SK-N-SH (cell line): ENCODE measurements at regions not wholly inside any gene's neighbourhood (a gene's known extent, or its start where the extent isn't known, plus 50 kb on each side); places are given as distances from the start of the nearest gene placed in this dataset.
A peak's percentile ranks its signal among the peaks of the same experiment; 100 is the strongest.

ENCODE experiments used
- CTCF ChIA-PET: fragments of 300-600, 350-600 bp; formaldehyde crosslinking; extraction: SDS; loops from one replicate; lab custom pipeline; 2021; lab: Yijun Ruan, JAX
- POLR2A ChIA-PET: fragments of 350-600 bp; sonication (Branson Sonifier 250); formaldehyde crosslinking; extraction: SDS; loops from one replicate; lab custom pipeline; 2020; ENCODE audit warnings: antibody characterized with exemption, inconsistent platforms; lab: Yijun Ruan, JAX
- DNase-seq: peaks from one replicate; pipeline ENCODE4 v3.0.0; 2012
- H2AFZ ChIP-seq: fragments of 200-600 bp; sonication (generic); 2 replicates; pipeline ENCODE4 v1.8.1; 2016; ENCODE audit warnings: antibody characterized with exemption, mild to moderate bottlenecking, low read depth
- H3F3A ChIP-seq: fragments of 200-600 bp; sonication (generic); replicated peaks from 2 replicates; pipeline ENCODE3; 2016; ENCODE audit warnings: antibody characterized with exemption, mild to moderate bottlenecking; ENCODE audit not compliant: insufficient read depth
- H3K27ac ChIP-seq, 2 experiments: fragments of 200-500 bp in 1 of 2; fragments of 200-600 bp in 1 of 2; sonication (Bioruptor generic) in 1 of 2; sonication (generic), shearing (Covaris generic) in 1 of 2; 2 replicates each; pipeline versions ENCODE4 v1.5.1 to v1.6.1; 2014 to 2016; ENCODE audit warnings: low read depth in 2 of 2, inconsistent platforms in 1 of 2, low read length in 1 of 2, mild to moderate bottlenecking in 1 of 2, mixed read lengths in 1 of 2
- H3K27me3 ChIP-seq: fragments of 200-600 bp; sonication (generic), shearing (Covaris generic); 2 replicates; pipeline ENCODE4 v1.6.1; 2016; ENCODE audit warnings: mixed run types; ENCODE audit not compliant: insufficient read depth
- H3K36me3 ChIP-seq, 2 experiments: fragments of 200-500 bp in 1 of 2; fragments of 200-600 bp in 1 of 2; sonication (Bioruptor generic) in 1 of 2; sonication (generic) in 1 of 2; replicated peaks in 1 of 2; 2 replicates each; pipeline versions ENCODE3 to v1.5.1; 2014 to 2016; ENCODE audit warnings: low read length in 1 of 2, mild to moderate bottlenecking in 1 of 2; ENCODE audit not compliant: insufficient read depth in 2 of 2, control insufficient read depth in 1 of 2
- H3K4me1 ChIP-seq, 2 experiments: fragments of 200-500 bp in 1 of 2; fragments of 200-600 bp in 1 of 2; sonication (Bioruptor generic) in 1 of 2; sonication (generic), shearing (Covaris generic) in 1 of 2; 2 replicates each; pipeline versions ENCODE4 v1.5.1 to v1.6.1; 2014 to 2016; ENCODE audit warnings: low read depth in 1 of 2, low read length in 1 of 2, mixed run types in 1 of 2; ENCODE audit not compliant: insufficient read depth in 2 of 2, control insufficient read depth in 1 of 2
- H3K4me2 ChIP-seq: fragments of 200-600 bp; sonication (generic), shearing (Covaris generic); 2 replicates; pipeline ENCODE4 v1.6.1; 2017; ENCODE audit warnings: mixed run types
- H3K4me3 ChIP-seq, 2 experiments: fragments of 200-500 bp in 1 of 2; fragments of 200-600 bp in 1 of 2; sonication (Bioruptor generic) in 1 of 2; sonication (generic), shearing (Covaris generic) in 1 of 2; 2 replicates each; pipeline versions ENCODE4 v1.5.1 to v1.8.1; 2014 to 2016; ENCODE audit warnings: low read depth in 2 of 2, inconsistent platforms in 1 of 2, low read length in 1 of 2, mild to moderate bottlenecking in 1 of 2, mixed read lengths in 1 of 2, moderate library complexity in 1 of 2
- H3K79me2 ChIP-seq: fragments of 200-600 bp; sonication (generic); 2 replicates; pipeline ENCODE4 v1.8.1; 2017; ENCODE audit warnings: mild to moderate bottlenecking; ENCODE audit not compliant: insufficient read depth
- H3K9ac ChIP-seq: fragments of 200-600 bp; sonication (generic); 2 replicates; pipeline ENCODE4 v1.6.1; 2017; ENCODE audit warnings: mixed run types
- H3K9me2 ChIP-seq: fragments of 200-600 bp; sonication (generic); 2 replicates; pipeline ENCODE4 v1.6.1; 2017; ENCODE audit warnings: mixed run types
- H3K9me3 ChIP-seq: fragments of 200-600 bp; sonication (generic); 2 replicates; pipeline ENCODE4 v1.6.1; 2017; ENCODE audit warnings: mixed run types, mild to moderate bottlenecking, moderate library complexity
- H4K20me1 ChIP-seq: fragments of 200-600 bp; sonication (generic); 2 replicates; pipeline ENCODE4 v1.6.1; 2017; ENCODE audit warnings: mild to moderate bottlenecking, mixed run types; ENCODE audit not compliant: insufficient read depth
- CHD2 ChIP-seq: fragments of 150-350 bp; IDR thresholded peaks from 2 replicates; pipeline ENCODE4 v1.6.1; 2018; ENCODE audit warnings: low read length; ENCODE audit not compliant: partially characterized antibody
- ELF1 ChIP-seq: IDR thresholded peaks from 2 replicates; pipeline ENCODE4 v1.4.0; 2012
- EP300 ChIP-seq, 2 experiments: IDR thresholded peaks; 2 replicates each; pipeline versions ENCODE4 v1.4.0 to v1.6.1; 2012; ENCODE audit warnings: borderline replicate concordance in 1 of 2, low read depth in 1 of 2, low read length in 1 of 2
- EZH2phosphoT487 ChIP-seq: fragments of 200-600 bp; sonication (generic); IDR thresholded peaks from 2 replicates; pipeline ENCODE4 v1.6.1; 2017; ENCODE audit warnings: low read depth, mixed run types, mild to moderate bottlenecking, antibody characterized with exemption, moderate library complexity, borderline replicate concordance
- FOSL2 ChIP-seq: IDR thresholded peaks from 2 replicates; pipeline ENCODE4 v1.4.0; 2012; ENCODE audit warnings: low read depth, mild to moderate bottlenecking, moderate library complexity, borderline replicate concordance
- FOXM1 ChIP-seq: IDR thresholded peaks from 2 replicates; pipeline ENCODE4 v1.4.0; 2012; ENCODE audit warnings: low read depth, mild to moderate bottlenecking
- GATA2 ChIP-seq: sonication (generic); formaldehyde crosslinking; IDR thresholded peaks from 2 replicates; pipeline ENCODE4 v1.5.0; 2020; ENCODE audit warnings: mild to moderate bottlenecking, missing genetic modification reagents
- JUND ChIP-seq: IDR thresholded peaks from 2 replicates; pipeline ENCODE4 v1.4.0; 2012
- MXI1 ChIP-seq: IDR thresholded peaks from 2 replicates; pipeline ENCODE4 v1.6.1; 2012; ENCODE audit warnings: mild to moderate bottlenecking, low read depth, low read length, improper control_type of control experiment
- NRF1 ChIP-seq: IDR thresholded peaks from 2 replicates; pipeline ENCODE4 v1.6.1; 2012; ENCODE audit warnings: low read depth, mild to moderate bottlenecking, low read length
- PBX3 ChIP-seq: IDR thresholded peaks from 2 replicates; pipeline ENCODE4; 2012
- RFX5 ChIP-seq: IDR thresholded peaks from 2 replicates; pipeline ENCODE4 v1.6.1; 2012; ENCODE audit warnings: mild to moderate bottlenecking, improper control_type of control experiment, low read length
- RXRA ChIP-seq: IDR thresholded peaks from 2 replicates; pipeline ENCODE4 v1.4.0; 2012; ENCODE audit warnings: low read depth, mild to moderate bottlenecking, borderline replicate concordance
- TAF1 ChIP-seq: IDR thresholded peaks from 2 replicates; pipeline ENCODE4 v1.6.1; 2012; ENCODE audit warnings: low read depth, mild to moderate bottlenecking, low read length, moderate library complexity, borderline replicate concordance
- TCF12 ChIP-seq: IDR thresholded peaks from 2 replicates; pipeline ENCODE4 v1.4.0; 2012
- USF2 ChIP-seq: fragments of 150-350 bp; IDR thresholded peaks from 2 replicates; pipeline ENCODE4 v1.6.1; 2017; ENCODE audit warnings: antibody characterized with exemption, low read length, low read depth, borderline replicate concordance
- ZBTB33 ChIP-seq: IDR thresholded peaks from 2 replicates; pipeline ENCODE4 v1.4.0; 2012; ENCODE audit warnings: low read depth, borderline replicate concordance
- WGBS: methylation state at CpG from one replicate; pipeline ENCODE4 v1.1.6; 2017; ENCODE audit warnings: low lambda C conversion rate; 5-methylcytosine and 5-hydroxymethylcytosine counted together

- WGBS = 2% methylated on average over 1 of the region's 1 CpG
- H3K4me1 ChIP-seq = peaks cover 0 to 5% of the 10 kb centered on the region in 2 experiments; a peak in 1 of 4 replicates
- TF ChIP-seq JUND (no peak), EP300 (IDR thresholded peaks at IDR 0.05; ENCODE audit: borderline replicate concordance in 1 of 2, low read depth in 1 of 2, low read length in 1 of 2) (peak in 1 of 2 experiments; percentile 39; a peak in 1 of 4 replicates)
- TF ChIP-seq, all 33 proteins: peak for 1
- no peaks in the 10 kb centered on the region for H3F3A ChIP-seq
- ChIA-PET CTCF (interaction anchor here (1.0 kb wide), 1 partner anchor 90 kb away, joined by 4 read pairs; no protein-coding TSS in a partner anchor), POLR2A (no interaction called here)
- no peak for DNase-seq
- H3K9ac ChIP-seq = no peak overlapping the region
- H3K4me2 ChIP-seq = no peak overlapping the region
- no peaks in the 10 kb centered on the region for H3K9me2 ChIP-seq
- H3K36me3 ChIP-seq = no peaks in the 10 kb centered on the region
- H4K20me1 ChIP-seq = no peaks in the 10 kb centered on the region
- H3K79me2 ChIP-seq = no peaks in the 10 kb centered on the region
- H3K9me3 ChIP-seq = 0 out of 2 replicates have a peak, but pooled peaks cover 5% of the 10 kb centered on the region
- H3K4me3 ChIP-seq = no peak overlapping the region
- H3K27ac ChIP-seq = peak overlapping the region in 1 of 2 experiments; percentile 25; a peak in 2 of 4 replicates
- H2AFZ ChIP-seq = no peak overlapping the region
- H3K27me3 ChIP-seq = no peaks in the 10 kb centered on the region
These were observed 84.5 kb upstream of the CHRM2 start for GRCh38 chr7:136783934-136784333.

GRCh38 chr7:136741941-136742340, 126.5 kb upstream of the CHRM2 start:
- Histone ChIP-seq H2AFZ (no peak overlapping the region), H3K9me2 (no peaks in the 10 kb centered on the region), H3F3A (no peaks in the 10 kb centered on the region), H3K4me2 (no peak overlapping the region), H3K4me3 (no peak overlapping the region), H3K4me1 (no peaks in the 10 kb centered on the region), H3K36me3 (peaks cover 0 to 3% of the 10 kb centered on the region in 2 experiments), H4K20me1 (no peaks in the 10 kb centered on the region), H3K9me3 (peaks cover 12% of the 10 kb centered on the region; the same call in 1 of the 2 replicates), H3K79me2 (no peaks in the 10 kb centered on the region), H3K9ac (no peak overlapping the region), H3K27ac (no peak overlapping the region), H3K27me3 (no peaks in the 10 kb centered on the region)
- no peak for TF ChIP-seq GATA2 (CRISPR knock-in tag)
- no peak for TF ChIP-seq NRF1
- TF ChIP-seq CHD2 = no peak
- no peak for TF ChIP-seq USF2
- no peak for TF ChIP-seq TAF1
- TF ChIP-seq MXI1 = no peak
- no peak for TF ChIP-seq FOSL2
- TF ChIP-seq RFX5 = no peak
- TF ChIP-seq ELF1 = no peak
- TF ChIP-seq PBX3 = no peak
- no peak for TF ChIP-seq JUND
- TF ChIP-seq TCF12 = no peak
- no peak for TF ChIP-seq FOXM1
- TF ChIP-seq EZH2phosphoT487 = no peak
- TF ChIP-seq RXRA = no peak
- no peak for TF ChIP-seq ZBTB33
- DNase-seq = no peak
- POLR2A ChIA-PET = no interaction called here
- CTCF ChIA-PET = interaction anchor here (1.1 kb wide), 1 partner anchor 627 kb away, joined by 4 read pairs; no protein-coding TSS in a partner anchor
- WGBS = 27% methylated on average over 3 of the region's 3 CpGs
